ENCODE measurements at regions not wholly inside any gene's neighbourhood (a gene's known extent, or its start where the extent isn't known, plus 50 kb on each side); places are given as distances from the start of the nearest gene placed in this dataset.

- no peak overlapping the region for H3K27ac Mint-ChIP-seq
- TF ChIP-seq EZH2 (IDR thresholded peaks at IDR 0.05) (no peak), CTCF (IDR thresholded peaks at IDR 0.05) (no peak), EZH2phosphoT487 (IDR thresholded peaks at IDR 0.05) (no peak)
- no peaks in the 10 kb centered on the region for H3K36me3 Mint-ChIP-seq
Measured at GRCh38 chr16:8376858-8377257, 213.5 kb downstream of the TMEM114 start.

DNA sequence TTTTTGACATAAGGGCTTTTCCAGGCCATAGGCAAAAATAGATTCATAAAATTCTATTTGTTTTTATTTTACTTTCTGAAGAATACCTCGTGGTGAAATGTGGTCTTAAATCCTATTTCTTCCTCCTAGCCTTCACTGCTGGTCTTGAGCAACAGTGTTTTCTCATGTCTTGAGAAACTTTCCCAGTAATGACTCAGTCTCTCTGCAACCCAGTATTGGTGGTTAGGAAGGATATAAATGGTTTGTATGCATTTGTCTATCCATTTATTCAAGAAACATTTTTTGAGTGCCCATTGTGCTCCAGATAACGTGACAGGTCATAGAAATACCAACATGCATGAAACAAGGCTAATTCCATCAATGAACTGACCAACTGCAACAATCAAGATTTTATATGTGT is 213.9 kb downstream of the TMEM114 start:
- TF ChIP-seq EZH2phosphoT487 (IDR thresholded peaks at IDR 0.05) (no peak), EZH2 (IDR thresholded peaks at IDR 0.05) (no peak), CTCF (IDR thresholded peaks at IDR 0.05) (no peak)
- H3K4me3 Mint-ChIP-seq, result no peak overlapping the region
- Histone ChIP-seq H3K9ac (no peak overlapping the region), H3K4me3 (no peak overlapping the region), H4K20me1 (ENCODE audit: low read depth) (no peaks in the 10 kb centered on the region), H3K9me3 (ENCODE audit: low read depth) (no peaks in the 10 kb centered on the region), H2AFZ (replicated peaks) (no peak overlapping the region), H3K4me2 (no peak overlapping the region), H3K79me2 (ENCODE audit: low read depth) (no peaks in the 10 kb centered on the region), H3K27ac (no peak overlapping the region), H3K4me1 (peaks cover 37% of the 10 kb centered on the region), H3K27me3 (no peaks in the 10 kb centered on the region), H3K36me3 (no peaks in the 10 kb centered on the region), H3F3A (ENCODE audit: low read depth) (peaks cover 22% of the 10 kb centered on the region)
- no peak for DNase-seq (ENCODE audit: low spot score)
- H3K27ac Mint-ChIP-seq, result no peak overlapping the region
- peaks cover 25% of the 10 kb centered on the region for H3K4me1 Mint-ChIP-seq
- H3K27me3 Mint-ChIP-seq (ENCODE audit: insufficient read depth, low read depth), result no peaks in the 10 kb centered on the region
- peaks cover 2% of the 10 kb centered on the region for H3K9me3 Mint-ChIP-seq
- no peaks in the 10 kb centered on the region for H3K36me3 Mint-ChIP-seq

More at GRCh38 chr16:8376858-8377257, 213.5 kb downstream of the TMEM114 start:
- H3K9ac ChIP-seq, result no peak overlapping the region
- H2AFZ ChIP-seq (replicated peaks), result no peak overlapping the region
- H3K79me2 ChIP-seq (ENCODE audit: low read depth), result no peaks in the 10 kb centered on the region
- H3K4me2 ChIP-seq, result no peak overlapping the region
- H3K27me3 ChIP-seq, result no peaks in the 10 kb centered on the region
- no peaks in the 10 kb centered on the region for H4K20me1 ChIP-seq (ENCODE audit: low read depth)
- no peaks in the 10 kb centered on the region for H3K27me3 Mint-ChIP-seq (ENCODE audit: insufficient read depth, low read depth)
- peaks cover 2% of the 10 kb centered on the region for H3K9me3 Mint-ChIP-seq
- H3K4me3 Mint-ChIP-seq, result no peak overlapping the region
- no peaks in the 10 kb centered on the region for H3K36me3 ChIP-seq
- no peak for DNase-seq (ENCODE audit: low spot score)
- peaks cover 25% of the 10 kb centered on the region for H3K4me1 Mint-ChIP-seq
- no peaks in the 10 kb centered on the region for H3K9me3 ChIP-seq (ENCODE audit: low read depth)
- peaks cover 39% of the 10 kb centered on the region for H3K4me1 ChIP-seq
- no peak overlapping the region for H3K27ac ChIP-seq
- no peak overlapping the region for H3K4me3 ChIP-seq
- peaks cover 22% of the 10 kb centered on the region for H3F3A ChIP-seq (ENCODE audit: low read depth)

GRCh38 chr16:8375232-8375587 is 215.1 kb downstream of the TMEM114 start:
- no peaks in the 10 kb centered on the region for H4K20me1 ChIP-seq (ENCODE audit: low read depth)
- H3K27ac Mint-ChIP-seq, result no peak overlapping the region
- peaks cover 14% of the 10 kb centered on the region for H3K4me1 Mint-ChIP-seq
- no peak overlapping the region for H2AFZ ChIP-seq (replicated peaks)
- no peaks in the 10 kb centered on the region for H3K27me3 Mint-ChIP-seq (ENCODE audit: insufficient read depth, low read depth)
- H3K36me3 Mint-ChIP-seq, result no peaks in the 10 kb centered on the region
- peaks cover 2% of the 10 kb centered on the region for H3K9me3 Mint-ChIP-seq
- TF ChIP-seq CTCF (IDR thresholded peaks at IDR 0.05) (no peak), EZH2phosphoT487 (IDR thresholded peaks at IDR 0.05) (no peak), EZH2 (IDR thresholded peaks at IDR 0.05) (no peak)
- no peaks in the 10 kb centered on the region for H3K27me3 ChIP-seq
- no peaks in the 10 kb centered on the region for H3K9me3 ChIP-seq (ENCODE audit: low read depth)
- H3K4me3 Mint-ChIP-seq, result no peak overlapping the region
- H3K27ac ChIP-seq, result no peak overlapping the region
- H3K4me2 ChIP-seq, result no peak overlapping the region
- H3K4me3 ChIP-seq, result no peak overlapping the region
- no peaks in the 10 kb centered on the region for H3K79me2 ChIP-seq (ENCODE audit: low read depth)
- DNase-seq (ENCODE audit: low spot score), result no peak
- H3K9ac ChIP-seq, result no peak overlapping the region
- no peaks in the 10 kb centered on the region for H3K36me3 ChIP-seq
- H3F3A ChIP-seq (ENCODE audit: low read depth), result peaks cover 10% of the 10 kb centered on the region
- H3K4me1 ChIP-seq, result peaks cover 25% of the 10 kb centered on the region

All from neural progenitor cell (in vitro differentiated cells).